HepG2 (cell line): ENCODE measurements at regions not wholly inside any gene's neighbourhood (a gene's known extent, or its start where the extent isn't known, plus 50 kb on each side); places are given as distances from the start of the nearest gene placed in this dataset.
A peak's percentile ranks its signal among the peaks of the same experiment; 100 is the strongest.

Source experiments
- BORCS8-MEF2B ChIP-seq: sonication (generic); formaldehyde crosslinking; IDR thresholded peaks from 2 replicates; pipeline ENCODE4 v1.8.0; 2022; ENCODE audit warnings: mild to moderate bottlenecking, missing genetic modification reagents
- CC2D1A ChIP-seq: sonication (generic); formaldehyde crosslinking; IDR thresholded peaks from 2 replicates; pipeline ENCODE4 v1.8.1; 2023; ENCODE audit warnings: mild to moderate bottlenecking, missing genetic modification reagents
- GTF3A ChIP-seq: sonication (generic); formaldehyde crosslinking; conservative IDR thresholded peaks from 2 replicates; pipeline ENCODE4 v1.4.0; 2020; ENCODE audit warnings: mild to moderate bottlenecking, missing genetic modification reagents
- MTF1 ChIP-seq: sonication (generic); formaldehyde crosslinking; IDR thresholded peaks from 2 replicates; pipeline ENCODE4 v1.5.0; 2020; ENCODE audit warnings: missing genetic modification reagents
- NCOA1 ChIP-seq: sonication (generic); formaldehyde crosslinking; IDR thresholded peaks from 2 replicates; pipeline ENCODE4 v1.9.0; 2021; ENCODE audit warnings: missing genetic modification reagents
- RFX5 ChIP-seq: IDR thresholded peaks from 2 replicates; pipeline ENCODE4 v1.6.1; 2011; ENCODE audit warnings: low read depth, low read length, improper control_type of control experiment
- SATB2 ChIP-seq: sonication (generic); formaldehyde crosslinking; IDR thresholded peaks from 2 replicates; pipeline ENCODE4 v1.5.0; 2020; ENCODE audit warnings: missing genetic modification reagents
- STAG1 ChIP-seq: sonication (generic); formaldehyde crosslinking; IDR thresholded peaks from 2 replicates; pipeline ENCODE4 v1.4.0; 2020; ENCODE audit warnings: missing genetic modification reagents
- XBP1 ChIP-seq: sonication (generic); formaldehyde crosslinking; IDR thresholded peaks from 2 replicates; pipeline ENCODE4 v1.5.0; 2020; ENCODE audit warnings: missing genetic modification reagents
- ZNF235 ChIP-seq: sonication (generic); formaldehyde crosslinking; IDR thresholded peaks from 2 replicates; pipeline ENCODE4 v1.8.1; 2023; ENCODE audit warnings: mild to moderate bottlenecking, missing genetic modification reagents, borderline replicate concordance
- TF ChIP-seq, protein P1 (sequence below): sonication (generic); formaldehyde crosslinking; IDR thresholded peaks from 2 replicates; pipeline ENCODE4 v1.5.1; 2020; ENCODE audit warnings: mild to moderate bottlenecking, missing genetic modification reagents, moderate library complexity
- TF ChIP-seq, protein P2 (sequence below): sonication (generic); formaldehyde crosslinking; conservative IDR thresholded peaks from 2 replicates; pipeline ENCODE4 v1.4.0; 2020; ENCODE audit warnings: missing genetic modification reagents
- TF ChIP-seq, protein P3 (sequence below): sonication (generic); formaldehyde crosslinking; IDR thresholded peaks from 2 replicates; pipeline ENCODE4 v1.4.0; 2020; ENCODE audit warnings: missing genetic modification reagents
- TF ChIP-seq, protein P4 (sequence below), 2 experiments: IDR thresholded peaks; 2 replicates each; pipeline ENCODE4 v1.6.1; 2011 to 2012; ENCODE audit warnings: low read length in 2 of 2, borderline replicate concordance in 1 of 2, low read depth in 1 of 2, mild to moderate bottlenecking in 1 of 2, moderate library complexity in 1 of 2
- TF ChIP-seq, protein P5 (sequence below): sonication (generic); formaldehyde crosslinking; IDR thresholded peaks from 2 replicates; pipeline ENCODE4 v1.5.1; 2020; ENCODE audit warnings: mild to moderate bottlenecking, missing genetic modification reagents, moderate library complexity

DNA sequence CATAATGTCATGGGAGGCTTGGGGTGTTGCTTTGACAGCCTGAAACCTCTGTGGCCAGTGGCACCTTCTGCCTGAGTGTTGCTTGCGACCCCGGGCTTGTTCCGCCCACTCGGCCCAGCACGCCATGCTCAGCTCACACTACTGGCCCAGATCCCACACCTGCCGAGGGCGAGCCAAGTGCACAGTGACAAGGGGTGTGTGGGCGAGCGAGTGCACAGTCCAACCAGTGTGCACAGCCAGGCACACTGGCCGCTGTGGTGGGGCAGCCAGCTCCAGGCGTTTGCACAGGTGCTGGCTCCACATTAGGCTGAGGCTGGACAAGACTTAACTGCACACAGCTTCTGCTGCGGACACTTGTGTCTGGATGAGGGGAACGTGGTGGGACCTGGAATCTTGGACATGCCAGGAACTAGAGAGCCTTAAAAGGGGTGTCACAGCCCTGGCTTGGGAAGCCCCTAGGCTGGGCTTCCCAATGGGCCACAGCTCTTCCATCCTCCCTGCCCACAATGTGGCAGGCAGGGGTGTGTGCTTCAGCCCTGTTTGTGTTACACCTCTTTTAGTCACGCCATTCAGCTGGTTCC, 609.2 kb upstream of the FOXG1 start (continued):
- TF ChIP-seq, protein P1, sequence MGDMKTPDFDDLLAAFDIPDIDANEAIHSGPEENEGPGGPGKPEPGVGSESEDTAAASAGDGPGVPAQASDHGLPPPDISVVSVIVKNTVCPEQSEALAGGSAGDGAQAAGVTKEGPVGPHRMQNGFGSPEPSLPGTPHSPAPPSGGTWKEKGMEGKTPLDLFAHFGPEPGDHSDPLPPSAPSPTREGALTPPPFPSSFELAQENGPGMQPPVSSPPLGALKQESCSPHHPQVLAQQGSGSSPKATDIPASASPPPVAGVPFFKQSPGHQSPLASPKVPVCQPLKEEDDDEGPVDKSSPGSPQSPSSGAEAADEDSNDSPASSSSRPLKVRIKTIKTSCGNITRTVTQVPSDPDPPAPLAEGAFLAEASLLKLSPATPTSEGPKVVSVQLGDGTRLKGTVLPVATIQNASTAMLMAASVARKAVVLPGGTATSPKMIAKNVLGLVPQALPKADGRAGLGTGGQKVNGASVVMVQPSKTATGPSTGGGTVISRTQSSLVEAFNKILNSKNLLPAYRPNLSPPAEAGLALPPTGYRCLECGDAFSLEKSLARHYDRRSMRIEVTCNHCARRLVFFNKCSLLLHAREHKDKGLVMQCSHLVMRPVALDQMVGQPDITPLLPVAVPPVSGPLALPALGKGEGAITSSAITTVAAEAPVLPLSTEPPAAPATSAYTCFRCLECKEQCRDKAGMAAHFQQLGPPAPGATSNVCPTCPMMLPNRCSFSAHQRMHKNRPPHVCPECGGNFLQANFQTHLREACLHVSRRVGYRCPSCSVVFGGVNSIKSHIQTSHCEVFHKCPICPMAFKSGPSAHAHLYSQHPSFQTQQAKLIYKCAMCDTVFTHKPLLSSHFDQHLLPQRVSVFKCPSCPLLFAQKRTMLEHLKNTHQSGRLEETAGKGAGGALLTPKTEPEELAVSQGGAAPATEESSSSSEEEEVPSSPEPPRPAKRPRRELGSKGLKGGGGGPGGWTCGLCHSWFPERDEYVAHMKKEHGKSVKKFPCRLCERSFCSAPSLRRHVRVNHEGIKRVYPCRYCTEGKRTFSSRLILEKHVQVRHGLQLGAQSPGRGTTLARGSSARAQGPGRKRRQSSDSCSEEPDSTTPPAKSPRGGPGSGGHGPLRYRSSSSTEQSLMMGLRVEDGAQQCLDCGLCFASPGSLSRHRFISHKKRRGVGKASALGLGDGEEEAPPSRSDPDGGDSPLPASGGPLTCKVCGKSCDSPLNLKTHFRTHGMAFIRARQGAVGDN (CRISPR knock-in tag), result peak; percentile 46; the same call in 1 of the 2 replicates
- TF ChIP-seq SATB2 (CRISPR knock-in tag) (no peak), XBP1 (no peak), STAG1 (CRISPR knock-in tag) (no peak), NCOA1 (CRISPR knock-in tag) (no peak), ZNF235 (CRISPR knock-in tag) (no peak), BORCS8-MEF2B (CRISPR knock-in tag) (no peak), CC2D1A (CRISPR knock-in tag) (no peak), MTF1 (no peak), RFX5 (no peak), GTF3A (CRISPR knock-in tag) (no peak)
- TF ChIP-seq, protein P2, sequence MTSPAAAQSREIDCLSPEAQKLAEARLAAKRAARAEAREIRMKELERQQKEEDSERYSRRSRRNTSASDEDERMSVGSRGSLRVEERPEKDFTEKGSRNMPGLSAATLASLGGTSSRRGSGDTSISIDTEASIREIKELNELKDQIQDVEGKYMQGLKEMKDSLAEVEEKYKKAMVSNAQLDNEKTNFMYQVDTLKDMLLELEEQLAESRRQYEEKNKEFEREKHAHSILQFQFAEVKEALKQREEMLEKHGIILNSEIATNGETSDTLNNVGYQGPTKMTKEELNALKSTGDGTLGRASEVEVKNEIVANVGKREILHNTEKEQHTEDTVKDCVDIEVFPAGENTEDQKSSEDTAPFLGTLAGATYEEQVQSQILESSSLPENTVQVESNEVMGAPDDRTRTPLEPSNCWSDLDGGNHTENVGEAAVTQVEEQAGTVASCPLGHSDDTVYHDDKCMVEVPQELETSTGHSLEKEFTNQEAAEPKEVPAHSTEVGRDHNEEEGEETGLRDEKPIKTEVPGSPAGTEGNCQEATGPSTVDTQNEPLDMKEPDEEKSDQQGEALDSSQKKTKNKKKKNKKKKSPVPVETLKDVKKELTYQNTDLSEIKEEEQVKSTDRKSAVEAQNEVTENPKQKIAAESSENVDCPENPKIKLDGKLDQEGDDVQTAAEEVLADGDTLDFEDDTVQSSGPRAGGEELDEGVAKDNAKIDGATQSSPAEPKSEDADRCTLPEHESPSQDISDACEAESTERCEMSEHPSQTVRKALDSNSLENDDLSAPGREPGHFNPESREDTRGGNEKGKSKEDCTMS (CRISPR knock-in tag), result no peak
- TF ChIP-seq, protein P3, sequence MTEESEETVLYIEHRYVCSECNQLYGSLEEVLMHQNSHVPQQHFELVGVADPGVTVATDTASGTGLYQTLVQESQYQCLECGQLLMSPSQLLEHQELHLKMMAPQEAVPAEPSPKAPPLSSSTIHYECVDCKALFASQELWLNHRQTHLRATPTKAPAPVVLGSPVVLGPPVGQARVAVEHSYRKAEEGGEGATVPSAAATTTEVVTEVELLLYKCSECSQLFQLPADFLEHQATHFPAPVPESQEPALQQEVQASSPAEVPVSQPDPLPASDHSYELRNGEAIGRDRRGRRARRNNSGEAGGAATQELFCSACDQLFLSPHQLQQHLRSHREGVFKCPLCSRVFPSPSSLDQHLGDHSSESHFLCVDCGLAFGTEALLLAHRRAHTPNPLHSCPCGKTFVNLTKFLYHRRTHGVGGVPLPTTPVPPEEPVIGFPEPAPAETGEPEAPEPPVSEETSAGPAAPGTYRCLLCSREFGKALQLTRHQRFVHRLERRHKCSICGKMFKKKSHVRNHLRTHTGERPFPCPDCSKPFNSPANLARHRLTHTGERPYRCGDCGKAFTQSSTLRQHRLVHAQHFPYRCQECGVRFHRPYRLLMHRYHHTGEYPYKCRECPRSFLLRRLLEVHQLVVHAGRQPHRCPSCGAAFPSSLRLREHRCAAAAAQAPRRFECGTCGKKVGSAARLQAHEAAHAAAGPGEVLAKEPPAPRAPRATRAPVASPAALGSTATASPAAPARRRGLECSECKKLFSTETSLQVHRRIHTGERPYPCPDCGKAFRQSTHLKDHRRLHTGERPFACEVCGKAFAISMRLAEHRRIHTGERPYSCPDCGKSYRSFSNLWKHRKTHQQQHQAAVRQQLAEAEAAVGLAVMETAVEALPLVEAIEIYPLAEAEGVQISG (CRISPR knock-in tag), result no peak
- TF ChIP-seq, protein P4, sequence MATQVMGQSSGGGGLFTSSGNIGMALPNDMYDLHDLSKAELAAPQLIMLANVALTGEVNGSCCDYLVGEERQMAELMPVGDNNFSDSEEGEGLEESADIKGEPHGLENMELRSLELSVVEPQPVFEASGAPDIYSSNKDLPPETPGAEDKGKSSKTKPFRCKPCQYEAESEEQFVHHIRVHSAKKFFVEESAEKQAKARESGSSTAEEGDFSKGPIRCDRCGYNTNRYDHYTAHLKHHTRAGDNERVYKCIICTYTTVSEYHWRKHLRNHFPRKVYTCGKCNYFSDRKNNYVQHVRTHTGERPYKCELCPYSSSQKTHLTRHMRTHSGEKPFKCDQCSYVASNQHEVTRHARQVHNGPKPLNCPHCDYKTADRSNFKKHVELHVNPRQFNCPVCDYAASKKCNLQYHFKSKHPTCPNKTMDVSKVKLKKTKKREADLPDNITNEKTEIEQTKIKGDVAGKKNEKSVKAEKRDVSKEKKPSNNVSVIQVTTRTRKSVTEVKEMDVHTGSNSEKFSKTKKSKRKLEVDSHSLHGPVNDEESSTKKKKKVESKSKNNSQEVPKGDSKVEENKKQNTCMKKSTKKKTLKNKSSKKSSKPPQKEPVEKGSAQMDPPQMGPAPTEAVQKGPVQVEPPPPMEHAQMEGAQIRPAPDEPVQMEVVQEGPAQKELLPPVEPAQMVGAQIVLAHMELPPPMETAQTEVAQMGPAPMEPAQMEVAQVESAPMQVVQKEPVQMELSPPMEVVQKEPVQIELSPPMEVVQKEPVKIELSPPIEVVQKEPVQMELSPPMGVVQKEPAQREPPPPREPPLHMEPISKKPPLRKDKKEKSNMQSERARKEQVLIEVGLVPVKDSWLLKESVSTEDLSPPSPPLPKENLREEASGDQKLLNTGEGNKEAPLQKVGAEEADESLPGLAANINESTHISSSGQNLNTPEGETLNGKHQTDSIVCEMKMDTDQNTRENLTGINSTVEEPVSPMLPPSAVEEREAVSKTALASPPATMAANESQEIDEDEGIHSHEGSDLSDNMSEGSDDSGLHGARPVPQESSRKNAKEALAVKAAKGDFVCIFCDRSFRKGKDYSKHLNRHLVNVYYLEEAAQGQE (IDR thresholded peaks at IDR 0.05; ENCODE audit: borderline replicate concordance in 1 of 2, low read depth in 1 of 2, low read length in 2 of 2), result no peak
- TF ChIP-seq, protein P5, sequence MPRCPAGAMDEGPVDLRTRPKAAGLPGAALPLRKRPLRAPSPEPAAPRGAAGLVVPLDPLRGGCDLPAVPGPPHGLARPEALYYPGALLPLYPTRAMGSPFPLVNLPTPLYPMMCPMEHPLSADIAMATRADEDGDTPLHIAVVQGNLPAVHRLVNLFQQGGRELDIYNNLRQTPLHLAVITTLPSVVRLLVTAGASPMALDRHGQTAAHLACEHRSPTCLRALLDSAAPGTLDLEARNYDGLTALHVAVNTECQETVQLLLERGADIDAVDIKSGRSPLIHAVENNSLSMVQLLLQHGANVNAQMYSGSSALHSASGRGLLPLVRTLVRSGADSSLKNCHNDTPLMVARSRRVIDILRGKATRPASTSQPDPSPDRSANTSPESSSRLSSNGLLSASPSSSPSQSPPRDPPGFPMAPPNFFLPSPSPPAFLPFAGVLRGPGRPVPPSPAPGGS, result no peak
